RWPE2 (cell line): ENCODE measurements at regions not wholly inside any gene's neighbourhood (a gene's known extent, or its start where the extent isn't known, plus 50 kb on each side); places are given as distances from the start of the nearest gene placed in this dataset.

Source experiments
- ATAC-seq: fragments of 200-7000 bp; cut with Tn5 transposase; 3 replicates; pipeline ENCODE4 v1.9.1; 2021; ENCODE audit warnings: low read depth
- DNase-seq: peaks from one replicate; pipeline ENCODE4 v3.0.0-alpha.2; 2020; ENCODE audit warnings: low spot score
- H3K27ac ChIP-seq: fragments of 450-650 bp; 2 replicates; pipeline ENCODE4 v1.5.1; 2017; ENCODE audit warnings: mild to moderate bottlenecking; ENCODE audit not compliant: poor library complexity, severe bottlenecking
- H3K27me3 ChIP-seq: fragments of 250-450 bp; sonication (Bioruptor Pico); 2 replicates; pipeline ENCODE4 v1.5.1; 2021; ENCODE audit warnings: mild to moderate bottlenecking, moderate library complexity; ENCODE audit not compliant: insufficient read depth, poor library complexity, severe bottlenecking
- H3K36me3 ChIP-seq: fragments of 250-450 bp; sonication (Bioruptor Pico); 2 replicates; pipeline ENCODE4 v1.5.1; 2020; ENCODE audit warnings: low read depth, mild to moderate bottlenecking, moderate library complexity
- H3K4me1 ChIP-seq: fragments of 250-450 bp; sonication (Bioruptor Pico); 2 replicates; pipeline ENCODE4 v1.5.1; 2021; ENCODE audit warnings: mild to moderate bottlenecking, moderate library complexity; ENCODE audit not compliant: insufficient read depth, poor library complexity, severe bottlenecking
- H3K4me3 ChIP-seq: fragments of 250-450 bp; sonication (Bioruptor Pico); 2 replicates; pipeline ENCODE4 v1.5.1; 2021; ENCODE audit warnings: mild to moderate bottlenecking, moderate library complexity; ENCODE audit not compliant: severe bottlenecking
- H3K9me3 ChIP-seq: fragments of 250-450 bp; sonication (Bioruptor Pico); 2 replicates; pipeline ENCODE4 v1.5.1; 2021; ENCODE audit warnings: mild to moderate bottlenecking, moderate library complexity; ENCODE audit not compliant: severe bottlenecking
- TF ChIP-seq, protein P1 (sequence below): fragments of 450-650 bp; IDR thresholded peaks from one replicate; pipeline ENCODE4 v1.5.1; 2017; ENCODE audit warnings: mild to moderate bottlenecking, moderate library complexity; ENCODE audit not compliant: poor library complexity, severe bottlenecking

DNA sequence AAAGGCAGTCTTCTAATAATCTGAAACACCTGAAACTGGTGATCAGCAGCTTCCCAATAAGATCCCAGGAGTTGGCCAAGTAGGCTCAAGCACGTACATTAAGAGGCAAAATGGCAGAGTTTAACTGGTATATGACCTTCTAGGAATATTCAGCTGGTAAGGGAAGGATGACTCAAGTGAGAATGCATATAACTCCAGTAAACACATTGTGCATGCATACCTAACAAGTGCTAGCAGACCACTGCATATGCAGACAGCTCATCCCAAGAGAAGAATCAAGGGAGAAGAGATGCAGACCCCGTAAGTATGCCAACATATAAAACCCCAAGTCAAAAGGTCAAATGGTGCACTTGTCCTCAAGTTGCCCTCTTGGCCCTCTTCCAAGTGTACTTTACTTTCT, 73.0 kb upstream of the ZRANB2 start:
- no peak overlapping the region for H3K27ac ChIP-seq
- no peak for DNase-seq
- ATAC-seq = no peak

DNA sequence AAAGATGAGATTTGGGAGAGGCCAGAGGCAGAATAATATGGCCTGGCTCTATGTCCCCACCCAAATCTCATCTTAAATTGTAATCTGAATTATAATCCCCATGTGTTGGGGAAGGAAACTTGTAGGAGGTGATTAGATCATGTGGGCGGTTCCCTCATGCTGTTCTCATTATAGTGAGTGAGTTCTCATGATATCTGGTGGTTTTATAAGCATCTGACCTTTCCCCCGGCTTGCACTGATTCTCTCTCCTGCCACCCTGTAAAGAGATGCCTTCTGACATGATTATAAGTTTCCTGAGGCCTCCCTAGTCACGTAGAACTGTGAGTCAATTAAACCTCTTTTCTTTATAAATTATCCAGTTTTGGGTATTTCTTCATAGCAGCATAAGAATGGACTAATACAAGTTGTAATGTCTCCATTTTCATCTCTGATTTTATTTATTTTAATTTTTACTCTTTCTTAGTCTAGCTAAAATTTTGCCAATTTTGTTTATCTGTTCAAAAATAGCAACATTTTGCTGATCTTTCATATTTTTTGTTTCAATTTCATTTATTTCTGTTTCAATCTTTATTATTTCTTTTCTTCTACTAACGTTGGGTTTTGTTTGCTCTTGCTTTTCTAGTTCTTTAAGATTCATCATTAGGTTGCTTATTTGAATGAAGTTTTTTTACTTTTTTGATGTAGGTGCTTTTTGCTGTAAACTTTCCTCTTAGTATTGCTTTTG, 67.0 kb upstream of the ZRANB2 start:
- ATAC-seq (no peak), DNase-seq (no peak)
- H3K9me3 ChIP-seq = no peaks in the 10 kb centered on the region
- H3K27ac ChIP-seq = no peak overlapping the region
- TF ChIP-seq, protein P1, sequence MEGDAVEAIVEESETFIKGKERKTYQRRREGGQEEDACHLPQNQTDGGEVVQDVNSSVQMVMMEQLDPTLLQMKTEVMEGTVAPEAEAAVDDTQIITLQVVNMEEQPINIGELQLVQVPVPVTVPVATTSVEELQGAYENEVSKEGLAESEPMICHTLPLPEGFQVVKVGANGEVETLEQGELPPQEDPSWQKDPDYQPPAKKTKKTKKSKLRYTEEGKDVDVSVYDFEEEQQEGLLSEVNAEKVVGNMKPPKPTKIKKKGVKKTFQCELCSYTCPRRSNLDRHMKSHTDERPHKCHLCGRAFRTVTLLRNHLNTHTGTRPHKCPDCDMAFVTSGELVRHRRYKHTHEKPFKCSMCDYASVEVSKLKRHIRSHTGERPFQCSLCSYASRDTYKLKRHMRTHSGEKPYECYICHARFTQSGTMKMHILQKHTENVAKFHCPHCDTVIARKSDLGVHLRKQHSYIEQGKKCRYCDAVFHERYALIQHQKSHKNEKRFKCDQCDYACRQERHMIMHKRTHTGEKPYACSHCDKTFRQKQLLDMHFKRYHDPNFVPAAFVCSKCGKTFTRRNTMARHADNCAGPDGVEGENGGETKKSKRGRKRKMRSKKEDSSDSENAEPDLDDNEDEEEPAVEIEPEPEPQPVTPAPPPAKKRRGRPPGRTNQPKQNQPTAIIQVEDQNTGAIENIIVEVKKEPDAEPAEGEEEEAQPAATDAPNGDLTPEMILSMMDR = no peak
- no peaks in the 10 kb centered on the region for H3K36me3 ChIP-seq
- no peaks in the 10 kb centered on the region for H3K4me1 ChIP-seq
- peaks cover 3% of the 10 kb centered on the region for H3K27me3 ChIP-seq
- no peak overlapping the region for H3K4me3 ChIP-seq

More for the DNA sequence above, 73.0 kb upstream of the ZRANB2 start:
- no peaks in the 10 kb centered on the region for H3K27me3 ChIP-seq
- H3K4me3 ChIP-seq = no peak overlapping the region
- TF ChIP-seq, protein P1 = no peak
- no peaks in the 10 kb centered on the region for H3K4me1 ChIP-seq
- H3K9me3 ChIP-seq = no peaks in the 10 kb centered on the region
- no peaks in the 10 kb centered on the region for H3K36me3 ChIP-seq

DNA sequence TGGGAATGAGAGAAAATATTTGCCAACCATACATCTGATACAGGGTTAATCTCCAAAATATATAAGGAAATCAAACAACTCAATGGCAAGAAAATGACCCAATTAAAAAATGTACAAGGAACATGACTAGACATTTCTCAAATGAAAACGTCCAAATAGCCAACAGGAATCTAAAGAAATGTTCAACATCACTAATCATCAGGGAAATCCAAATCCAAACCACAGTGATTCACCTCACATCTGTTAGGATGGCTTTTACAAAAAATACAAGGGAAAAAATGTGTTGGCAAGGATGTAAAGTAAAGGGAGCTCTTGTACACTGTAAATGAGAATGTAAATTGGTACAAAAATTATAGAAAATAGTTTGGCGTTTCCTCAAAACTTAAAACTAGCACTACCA, 54.7 kb upstream of the ZRANB2 start:
- TF ChIP-seq, protein P1 = no peak
- ATAC-seq = no peak

More for the DNA sequence above, 54.7 kb upstream of the ZRANB2 start:
- no peaks in the 10 kb centered on the region for H3K9me3 ChIP-seq
- H3K4me1 ChIP-seq = no peaks in the 10 kb centered on the region
- no peaks in the 10 kb centered on the region for H3K27me3 ChIP-seq
- H3K27ac ChIP-seq = no peak overlapping the region
- DNase-seq = no peak
- H3K4me3 ChIP-seq = no peak overlapping the region
- H3K36me3 ChIP-seq = no peaks in the 10 kb centered on the region
